GM12874 (cell line): ENCODE measurements at regions not wholly inside any gene's neighbourhood (a gene's known extent, or its start where the extent isn't known, plus 50 kb on each side); places are given as distances from the start of the nearest gene placed in this dataset.

ENCODE experiments used
- CTCF ChIP-seq: IDR thresholded peaks from 2 replicates; pipeline ENCODE4 v1.5.1; 2011; ENCODE audit warnings: low read depth, mild to moderate bottlenecking, control low read depth, low read length, moderate library complexity; ENCODE audit not compliant: insufficient read depth

- TF ChIP-seq CTCF, result no peak
Measured at GRCh38 chr13:85724546-85725432, 74.4 kb downstream of the SLITRK6 start.

- TF ChIP-seq CTCF, result no peak
Measured at GRCh38 chr13:85719749-85720148, 79.5 kb downstream of the SLITRK6 start.

- TF ChIP-seq CTCF, result no peak
Measured at GRCh38 chr13:85717921-85718320, 81.3 kb downstream of the SLITRK6 start.

GRCh38 chr13:85710545-85710944 lies 88.7 kb downstream of the SLITRK6 start:
- no peak for TF ChIP-seq CTCF

GRCh38 chr13:85709721-85710120 lies 89.5 kb downstream of the SLITRK6 start:
- TF ChIP-seq CTCF, result no peak

- no peak for TF ChIP-seq CTCF
Measured at GRCh38 chr13:85709072-85709471, 90.1 kb downstream of the SLITRK6 start.

GRCh38 chr13:85700906-85701305 lies 98.3 kb downstream of the SLITRK6 start:
- TF ChIP-seq CTCF, result no peak

- no peak for TF ChIP-seq CTCF
Measured at GRCh38 chr13:85698256-85698655, 101.0 kb downstream of the SLITRK6 start.
